Caco-2 (cell line): ENCODE measurements at regions not wholly inside any gene's neighbourhood (a gene's known extent, or its start where the extent isn't known, plus 50 kb on each side); places are given as distances from the start of the nearest gene placed in this dataset.

Experiments used
- BruUV-seq: library from RNA; stranded (reverse); fragments of 400-500 nt; replicated peaks from 2 replicates; lab custom pipeline; 2021; lab: Mats Ljungman, UMichigan
- CTCF ChIA-PET: fragments of 300-600 bp; sonication (Branson Sonifier 250); formaldehyde crosslinking; loops from one replicate; lab custom pipeline; 2022; ENCODE audit warnings: antibody characterized with exemption; lab: Charles Lee
- POLR2A ChIA-PET: fragments of 300-600 bp; sonication (Branson Sonifier 250); formaldehyde crosslinking; loops from one replicate; lab custom pipeline; 2022; ENCODE audit warnings: antibody characterized with exemption; lab: Charles Lee
- DNase-seq, 2 experiments: peaks; one replicate each; pipeline versions ENCODE4 v3.0.0 to v3.0.0-alpha.2; 2020 to 2022
- H3K27me3 ChIP-seq: replicated peaks from 2 replicates; pipeline ENCODE4 v1.6.0; 2011; ENCODE audit warnings: low read length; ENCODE audit not compliant: control insufficient read depth, insufficient read depth
- H3K36me3 ChIP-seq: 2 replicates; pipeline ENCODE4 v1.5.1; 2011; ENCODE audit warnings: low read length; ENCODE audit not compliant: control insufficient read depth, insufficient read depth
- H3K4me1 ChIP-seq: fragments of 250-450 bp; sonication (Bioruptor Pico); 2 replicates; pipeline ENCODE4 v1.5.1; 2020; ENCODE audit warnings: mild to moderate bottlenecking
- H3K4me3 ChIP-seq: 2 replicates; pipeline ENCODE4 v1.5.1; 2011; ENCODE audit warnings: low read depth, mild to moderate bottlenecking, control low read depth, low read length
- H3K9me3 ChIP-seq: fragments of 250-450 bp; sonication (Bioruptor Pico); 2 replicates; pipeline ENCODE4 v1.5.1; 2020; ENCODE audit warnings: mild to moderate bottlenecking, moderate library complexity
- H3K27ac Mint-ChIP-seq: one replicate; pipeline ENCODE4 v1.8.0; 2022; ENCODE audit warnings: mixed read lengths; ENCODE audit not compliant: unreplicated experiment
- H3K27me3 Mint-ChIP-seq: one replicate; pipeline ENCODE4 v1.8.0; 2022; ENCODE audit warnings: mixed read lengths; ENCODE audit not compliant: insufficient read depth, unreplicated experiment
- H3K36me3 Mint-ChIP-seq: one replicate; pipeline ENCODE4 v1.8.0; 2022; ENCODE audit warnings: mild to moderate bottlenecking, mixed read lengths; ENCODE audit not compliant: insufficient read depth, unreplicated experiment
- H3K4me1 Mint-ChIP-seq: one replicate; pipeline ENCODE4 v1.8.0; 2022; ENCODE audit warnings: low read depth, mixed read lengths; ENCODE audit not compliant: unreplicated experiment
- H3K4me3 Mint-ChIP-seq: one replicate; pipeline ENCODE4 v1.8.0; 2022; ENCODE audit warnings: mild to moderate bottlenecking, moderate library complexity, mixed read lengths; ENCODE audit not compliant: unreplicated experiment
- H3K9me3 Mint-ChIP-seq: one replicate; pipeline ENCODE4 v1.8.0; 2022; ENCODE audit warnings: mixed read lengths; ENCODE audit not compliant: unreplicated experiment
- CTCF ChIP-seq, 2 experiments: fragments of 200-600 bp in 1 of 2; IDR thresholded peaks; 1 replicate in 1 of 2; 2 replicates in 1 of 2; pipeline versions ENCODE4 v1.5.1 to v1.8.0; 2011 to 2022; ENCODE audit warnings: antibody characterized with exemption in 1 of 2, control low read depth in 1 of 2, inconsistent platforms in 1 of 2, low read depth in 1 of 2, low read length in 1 of 2, mild to moderate bottlenecking in 1 of 2, moderate library complexity in 1 of 2; ENCODE audit not compliant: insufficient read depth in 1 of 2, severe bottlenecking in 1 of 2, unreplicated experiment in 1 of 2
- intact Hi-C: fragments of 100-400 bp; cut with micrococcal nuclease; formaldehyde crosslinking; loops from one replicate; pipeline ENCODE4 v1.10.0; 2022; ENCODE audit not compliant: unreplicated experiment

GRCh38 chr1:36572142-36572715 lies 89.5 kb upstream of the CSF3R start:
- Mint-ChIP-seq H3K36me3 (no peaks in the 10 kb centered on the region), H3K4me3 (no peak overlapping the region), H3K4me1 (no peaks in the 10 kb centered on the region), H3K27ac (no peak overlapping the region), H3K27me3 (peaks cover 24% of the 10 kb centered on the region), H3K9me3 (no peaks in the 10 kb centered on the region)
- ChIA-PET CTCF (interaction anchor here (0.5 kb wide), 1 partner anchor 881 kb away, joined by 3 read pairs; no protein-coding TSS in a partner anchor), POLR2A (no interaction called here)
- no peak for DNase-seq
- Histone ChIP-seq H3K4me3 (no peak overlapping the region), H3K27me3 (no peaks in the 10 kb centered on the region), H3K4me1 (no peaks in the 10 kb centered on the region), H3K9me3 (no peaks in the 10 kb centered on the region), H3K36me3 (no peaks in the 10 kb centered on the region)
- no peak for TF ChIP-seq CTCF (IDR thresholded peaks at IDR 0.05; ENCODE audit: insufficient read depth in 1 of 2, low read depth in 1 of 2, low read length in 1 of 2, severe bottlenecking in 1 of 2, unreplicated experiment in 1 of 2)
- intact Hi-C loops, result no loop called here
- no TSS peak for BruUV-seq

- Mint-ChIP-seq H3K27ac (no peak overlapping the region), H3K9me3 (no peaks in the 10 kb centered on the region), H3K4me1 (no peaks in the 10 kb centered on the region), H3K27me3 (peaks cover 27% of the 10 kb centered on the region), H3K36me3 (no peaks in the 10 kb centered on the region), H3K4me3 (no peak overlapping the region)
- BruUV-seq, result no TSS peak
- Histone ChIP-seq H3K9me3 (no peaks in the 10 kb centered on the region), H3K4me1 (no peaks in the 10 kb centered on the region), H3K27me3 (no peaks in the 10 kb centered on the region), H3K4me3 (no peak overlapping the region), H3K36me3 (no peaks in the 10 kb centered on the region)
- intact Hi-C loops, result no loop called here
- CTCF ChIA-PET, result no interaction called here
- TF ChIP-seq CTCF (IDR thresholded peaks at IDR 0.05; ENCODE audit: insufficient read depth in 1 of 2, low read depth in 1 of 2, low read length in 1 of 2, severe bottlenecking in 1 of 2, unreplicated experiment in 1 of 2), result no peak
- DNase-seq, result no peak
- POLR2A ChIA-PET, result interaction anchor here (0.6 kb wide), 1 partner anchor 12 kb away, joined by 3 read pairs; no protein-coding TSS in a partner anchor
Measured at GRCh38 chr1:36571106-36571505, 88.4 kb upstream of the CSF3R start.

GRCh38 chr1:36570478-36571060 lies 87.9 kb upstream of the CSF3R start:
- no peak for DNase-seq
- Mint-ChIP-seq H3K36me3 (no peaks in the 10 kb centered on the region), H3K27me3 (peaks cover 24% of the 10 kb centered on the region), H3K27ac (no peak overlapping the region), H3K4me1 (no peaks in the 10 kb centered on the region), H3K4me3 (no peak overlapping the region), H3K9me3 (no peaks in the 10 kb centered on the region)
- BruUV-seq, result no TSS peak
- Histone ChIP-seq H3K9me3 (no peaks in the 10 kb centered on the region), H3K4me1 (no peaks in the 10 kb centered on the region), H3K4me3 (no peak overlapping the region), H3K36me3 (no peaks in the 10 kb centered on the region), H3K27me3 (no peaks in the 10 kb centered on the region)
- CTCF ChIA-PET, result no interaction called here
- POLR2A ChIA-PET, result interaction anchor here (0.6 kb wide), 1 partner anchor 11 kb away, joined by 3 read pairs; no protein-coding TSS in a partner anchor
- no peak for TF ChIP-seq CTCF (IDR thresholded peaks at IDR 0.05; ENCODE audit: insufficient read depth in 1 of 2, low read depth in 1 of 2, low read length in 1 of 2, severe bottlenecking in 1 of 2, unreplicated experiment in 1 of 2)
- intact Hi-C loops, result no loop called here
